H1 (cell line): ENCODE measurements at regions not wholly inside any gene's neighbourhood (a gene's known extent, or its start where the extent isn't known, plus 50 kb on each side); places are given as distances from the start of the nearest gene placed in this dataset.

Experiments used
- CTCF ChIA-PET: fragments of 300-600 bp; sonication (Branson Sonifier 250); formaldehyde crosslinking; loops from one replicate; lab custom pipeline; 2021; ENCODE audit not compliant: partially characterized antibody; lab: Charles Lee
- POLR2A ChIA-PET: fragments of 300-600 bp; sonication (Branson Sonifier 250); formaldehyde crosslinking; loops from one replicate; lab custom pipeline; 2021; ENCODE audit warnings: inconsistent platforms; ENCODE audit not compliant: partially characterized antibody; lab: Charles Lee
- DNase-seq, 2 experiments: peaks; one replicate each; pipeline versions ENCODE4 v3.0.0 to v3.0.0-alpha.2; 2010 to 2022; ENCODE audit warnings: low spot score in 2 of 2, low read depth in 1 of 2, mixed read lengths in 1 of 2
- FAIRE-seq: peaks from 2 replicates; lab custom pipeline; 2011; peaks lifted over from hg19 to GRCh38; lab: Jason Lieb, UNC
- H2AFZ ChIP-seq: 2 replicates; pipeline ENCODE4 v1.8.1; 2012; ENCODE audit warnings: low read length, inconsistent platforms
- H2AK5ac ChIP-seq: 2 replicates; pipeline ENCODE4 v1.6.1; 2013; ENCODE audit warnings: low read depth, low read length
- H2BK120ac ChIP-seq: replicated peaks from 2 replicates; pipeline ENCODE3; 2013; ENCODE audit warnings: low read depth, low read length, inconsistent platforms
- H2BK12ac ChIP-seq: 2 replicates; pipeline ENCODE4 v1.6.1; 2013; ENCODE audit warnings: low read depth, low read length
- H2BK15ac ChIP-seq: 2 replicates; pipeline ENCODE4 v1.6.1; 2013; ENCODE audit warnings: low read length
- H2BK20ac ChIP-seq: 2 replicates; pipeline ENCODE4 v1.6.1; 2013; ENCODE audit warnings: low read length
- H2BK5ac ChIP-seq: 2 replicates; pipeline ENCODE4 v1.6.1; 2013; ENCODE audit warnings: low read depth, low read length
- H3K14ac ChIP-seq: 2 replicates; pipeline ENCODE4 v1.6.1; 2013; ENCODE audit warnings: inconsistent platforms; ENCODE audit not compliant: insufficient read length
- H3K18ac ChIP-seq: 2 replicates; pipeline ENCODE4 v1.6.1; 2013; ENCODE audit warnings: low read length; ENCODE audit errors: extremely low read depth
- H3K23ac ChIP-seq: 2 replicates; pipeline ENCODE4 v1.6.1; 2013; ENCODE audit warnings: inconsistent platforms; ENCODE audit not compliant: insufficient read length
- H3K23me2 ChIP-seq: 2 replicates; pipeline ENCODE4 v1.6.1; 2013; ENCODE audit warnings: low read depth, low read length
- H3K27ac ChIP-seq: 2 replicates; pipeline ENCODE4 v1.6.1; 2011; ENCODE audit warnings: low read depth, low read length, inconsistent platforms
- H3K27me3 ChIP-seq, 4 experiments: replicated peaks in 1 of 4; 1 replicate in 1 of 4; 2 replicates in 3 of 4; pipeline versions ENCODE4 v1.6.1 to v1.8.1; 2011 to 2013; ENCODE audit warnings: low read length in 3 of 4, mild to moderate bottlenecking in 3 of 4, inconsistent platforms in 2 of 4, mixed read lengths in 2 of 4, moderate library complexity in 1 of 4; ENCODE audit not compliant: control insufficient read depth in 3 of 4, insufficient read depth in 3 of 4; ENCODE audit errors: extremely low read depth in 1 of 4
- H3K36me3 ChIP-seq, 4 experiments: 2 replicates each; pipeline versions ENCODE4 v1.6.1 to v1.8.1; 2011 to 2013; ENCODE audit warnings: mild to moderate bottlenecking in 4 of 4, low read length in 3 of 4, moderate library complexity in 2 of 4, control low read depth in 1 of 4, inconsistent platforms in 1 of 4; ENCODE audit not compliant: insufficient read depth in 4 of 4, control insufficient read depth in 2 of 4
- H3K4ac ChIP-seq: replicated peaks from 2 replicates; pipeline ENCODE3; 2013; ENCODE audit warnings: low read length, low read depth, mixed read lengths, inconsistent platforms; ENCODE audit not compliant: insufficient read length
- H3K4me1 ChIP-seq, 4 experiments: replicated peaks in 1 of 4; 1 replicate in 1 of 4; 2 replicates in 3 of 4; pipeline versions ENCODE4 v1.6.1 to v1.8.1; 2011 to 2013; ENCODE audit warnings: low read length in 3 of 4, inconsistent platforms in 2 of 4, mixed read lengths in 1 of 4; ENCODE audit not compliant: insufficient read depth in 4 of 4, control insufficient read depth in 3 of 4
- H3K4me2 ChIP-seq, 2 experiments: 2 replicates each; pipeline versions ENCODE4 v1.6.1 to v1.8.1; 2011 to 2013; ENCODE audit warnings: low read depth in 2 of 2, low read length in 2 of 2, control low read depth in 1 of 2, inconsistent platforms in 1 of 2, mild to moderate bottlenecking in 1 of 2; ENCODE audit not compliant: insufficient read depth in 1 of 2
- H3K4me3 ChIP-seq, 4 experiments: fragments of 200-600, 300-600 bp in 1 of 4; sonication (generic), shearing (Covaris generic), sonication (Bioruptor Twin) in 1 of 4; 2 replicates each; pipeline versions ENCODE4 v1.5.1 to v1.8.1; 2011 to 2016; ENCODE audit warnings: low read length in 4 of 4, low read depth in 3 of 4, control low read depth in 2 of 4, inconsistent platforms in 2 of 4, mild to moderate bottlenecking in 2 of 4, mixed read lengths in 1 of 4, moderate library complexity in 1 of 4; ENCODE audit not compliant: insufficient read depth in 2 of 4; ENCODE audit errors: extremely low read depth in 1 of 4
- H3K56ac ChIP-seq: replicated peaks from 2 replicates; pipeline ENCODE3; 2013; ENCODE audit warnings: low read depth, mild to moderate bottlenecking, mixed read lengths, low read length, inconsistent platforms; ENCODE audit not compliant: insufficient read length
- H3K79me1 ChIP-seq: 2 replicates; pipeline ENCODE4 v1.6.1; 2013; ENCODE audit warnings: low read depth, low read length, control low read depth
- H3K79me2 ChIP-seq, 2 experiments: 2 replicates each; pipeline versions ENCODE4 v1.6.1 to v1.8.1; 2012 to 2013; ENCODE audit warnings: low read length in 2 of 2, mild to moderate bottlenecking in 2 of 2, inconsistent platforms in 1 of 2; ENCODE audit not compliant: insufficient read depth in 2 of 2, control insufficient read depth in 1 of 2
- H3K9ac ChIP-seq, 4 experiments: replicated peaks in 1 of 4; 1 replicate in 1 of 4; 2 replicates in 3 of 4; pipeline versions ENCODE4 v1.6.1 to v1.8.1; 2011 to 2013; ENCODE audit warnings: low read depth in 3 of 4, low read length in 3 of 4, control low read depth in 2 of 4, mild to moderate bottlenecking in 2 of 4, moderate library complexity in 2 of 4, inconsistent platforms in 1 of 4; ENCODE audit errors: extremely low read depth in 1 of 4
- H3K9me3 ChIP-seq, 2 experiments: 2 replicates each; pipeline versions ENCODE4 v1.6.1 to v1.8.1; 2012 to 2013; ENCODE audit warnings: mild to moderate bottlenecking in 2 of 2, moderate library complexity in 2 of 2, control low read depth in 1 of 2, inconsistent platforms in 1 of 2, low read depth in 1 of 2, low read length in 1 of 2, mixed read lengths in 1 of 2; ENCODE audit not compliant: insufficient read depth in 2 of 2
- H4K20me1 ChIP-seq, 2 experiments: replicated peaks in 1 of 2; 2 replicates each; pipeline versions ENCODE3 to v1.8.1; 2011 to 2013; ENCODE audit warnings: inconsistent platforms in 2 of 2, low read length in 2 of 2, mild to moderate bottlenecking in 1 of 2; ENCODE audit not compliant: insufficient read depth in 2 of 2, control insufficient read depth in 1 of 2
- H4K5ac ChIP-seq: 2 replicates; pipeline ENCODE4 v1.6.1; 2013; ENCODE audit warnings: low read length, low read depth, mixed read lengths, inconsistent platforms; ENCODE audit not compliant: insufficient read length
- H4K8ac ChIP-seq: 2 replicates; pipeline ENCODE4 v1.8.0; 2013; ENCODE audit warnings: mild to moderate bottlenecking, moderate library complexity, low read length, inconsistent platforms; ENCODE audit not compliant: insufficient read depth; ENCODE audit errors: extremely low read depth
- H4K91ac ChIP-seq: replicated peaks from 2 replicates; pipeline ENCODE3; 2013; ENCODE audit warnings: low read length, mixed read lengths, inconsistent platforms; ENCODE audit not compliant: insufficient read length
- GABPA ChIP-seq: IDR thresholded peaks from 2 replicates; pipeline ENCODE4 v1.6.1; 2011; ENCODE audit warnings: mild to moderate bottlenecking, low read length, moderate library complexity, borderline replicate concordance; ENCODE audit not compliant: insufficient read depth
- JUND ChIP-seq: IDR thresholded peaks from 2 replicates; pipeline ENCODE4 v1.6.1; 2011; ENCODE audit warnings: mild to moderate bottlenecking, improper control_type of control experiment, low read length
- KDM1A ChIP-seq: fragments of 200-600, 300-600 bp; sonication (generic); IDR thresholded peaks from 2 replicates; pipeline ENCODE4 v1.7.1; 2016; ENCODE audit warnings: mild to moderate bottlenecking, low read length, borderline replicate concordance
- KDM4A ChIP-seq: IDR thresholded peaks from one replicate; pipeline ENCODE4 v1.7.1; 2012; ENCODE audit warnings: low read depth, mild to moderate bottlenecking, moderate library complexity, low read length, inconsistent platforms; ENCODE audit not compliant: severe bottlenecking
- NANOG ChIP-seq: IDR thresholded peaks from 2 replicates; pipeline ENCODE4 v1.6.1; 2011; ENCODE audit warnings: low read length, low read depth, mild to moderate bottlenecking, inconsistent platforms; ENCODE audit not compliant: insufficient read depth, poor library complexity, severe bottlenecking
- POLR2AphosphoS5 ChIP-seq: IDR thresholded peaks from 2 replicates; pipeline ENCODE4 v1.6.1; 2011; ENCODE audit warnings: low read depth, low read length
- SIN3A ChIP-seq, 2 experiments: IDR thresholded peaks in 1 of 2; conservative IDR thresholded peaks in 1 of 2; 2 replicates each; pipeline ENCODE4 v1.6.1; 2011 to 2012; ENCODE audit warnings: low read length in 2 of 2, improper control_type of control experiment in 1 of 2, low read depth in 1 of 2, mild to moderate bottlenecking in 1 of 2
- SIRT6 ChIP-seq: IDR thresholded peaks from one replicate; pipeline ENCODE4 v1.7.1; 2012; ENCODE audit warnings: low read length, inconsistent platforms
- WGBS, 2 experiments: shearing (Covaris generic) in 1 of 2; methylation state at CpG; one replicate each; pipeline versions ENCODE4 v1.1.6 to v1.1.7; 2013 to 2015; ENCODE audit warnings: low lambda C conversion rate in 2 of 2, mixed read lengths in 2 of 2, inconsistent platforms in 1 of 2, low coverage in 1 of 2, missing lambda C conversion rate in 1 of 2; ENCODE audit not compliant: insufficient replicate concordance in 2 of 2, insufficient coverage in 1 of 2, insufficient read length in 1 of 2; ENCODE audit errors: extremely low coverage in 1 of 2, missing lambda C conversion rate in 1 of 2; 5-methylcytosine and 5-hydroxymethylcytosine counted together

DNA sequence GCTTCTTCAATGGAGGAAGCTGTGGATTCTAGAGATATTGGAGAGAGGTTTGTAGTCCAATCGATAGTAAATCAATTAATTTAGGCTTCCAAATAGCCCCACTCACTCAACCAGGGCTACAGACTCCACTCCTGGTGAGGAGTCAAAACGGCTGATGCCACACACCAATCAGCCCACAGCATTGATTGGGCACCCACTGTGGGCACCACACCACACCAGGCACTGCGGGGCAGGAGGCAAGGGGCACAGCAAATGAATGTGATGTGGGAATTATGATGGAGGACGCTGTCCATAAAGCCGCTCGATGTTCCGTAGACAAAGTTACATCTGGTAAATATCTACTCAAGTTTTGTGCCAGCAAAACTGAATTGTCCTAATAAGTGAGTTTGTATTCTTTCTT is 547.3 kb upstream of the CADM1 start:
- POLR2A ChIA-PET = no interaction called here
- FAIRE-seq = no peak
- peaks cover 5 to 18% (median 12%) of the 10 kb centered on the region in 4 experiments; a peak in 6 of 7 replicates for H3K4me1 ChIP-seq
- TF ChIP-seq KDM4A (no peak), POLR2AphosphoS5 (no peak), KDM1A (no peak), GABPA (no peak), JUND (no peak), SIN3A (conservative IDR thresholded peaks at IDR 0.05 in 1 of 2, IDR thresholded peaks at IDR 0.05 in 1 of 2; ENCODE audit: low read depth in 1 of 2, low read length in 2 of 2) (no peak), NANOG (no peak), SIRT6 (no peak)

More for the DNA sequence above, 547.3 kb upstream of the CADM1 start:
- 96% methylated on average over 7 of the region's 7 CpGs; no CpG with 5 or more reads in 1 of the 2 experiments for WGBS, 2 experiments
- Histone ChIP-seq H3K56ac (no peak overlapping the region), H2AFZ (no peak overlapping the region), H3K79me2 (no peaks in the 10 kb centered on the region), H4K8ac (no peak overlapping the region), H3K9ac (no peak overlapping the region), H2AK5ac (no peak overlapping the region), H2BK15ac (no peak overlapping the region), H3K9me3 (no peaks in the 10 kb centered on the region), H2BK12ac (no peak overlapping the region), H4K91ac (no peak overlapping the region), H3K23ac (no peak overlapping the region), H3K27me3 (peaks cover 0 to 3% (median 0%) of the 10 kb centered on the region in 4 experiments; a peak in 4 of 7 replicates), H3K18ac (no peak overlapping the region), H2BK20ac (no peak overlapping the region), H3K4me3 (no peak overlapping the region), H3K36me3 (no peaks in the 10 kb centered on the region), H4K20me1 (no peaks in the 10 kb centered on the region), H3K27ac (no peak overlapping the region), H4K5ac (no peak overlapping the region), H3K4ac (no peak overlapping the region), H3K23me2 (no peaks in the 10 kb centered on the region), H3K79me1 (no peaks in the 10 kb centered on the region), H2BK5ac (no peak overlapping the region), H2BK120ac (no peak overlapping the region), H3K4me2 (no peak overlapping the region), H3K14ac (no peak overlapping the region)
- DNase-seq = no peak
- CTCF ChIA-PET = interaction anchor here (1.1 to 2.1 kb wide), 3 partner anchors 12 to 21 kb away, joined by 4 to 7 read pairs (median 5); no protein-coding TSS in a partner anchor
